Activated naive CD8-positive, alpha-beta T cell (primary cell): ENCODE measurements at regions not wholly inside any gene's neighbourhood (a gene's known extent, or its start where the extent isn't known, plus 50 kb on each side); places are given as distances from the start of the nearest gene placed in this dataset.

Experiments used
- H3K27ac Mint-ChIP-seq: one replicate; pipeline ENCODE4 v1.8.0; 2021; ENCODE audit warnings: mixed read lengths
- H3K27me3 Mint-ChIP-seq: one replicate; pipeline ENCODE4 v1.8.0; 2021; ENCODE audit warnings: mixed read lengths
- H3K36me3 Mint-ChIP-seq: one replicate; pipeline ENCODE4 v1.8.0; 2021; ENCODE audit warnings: mixed read lengths
- H3K4me1 Mint-ChIP-seq: one replicate; pipeline ENCODE4 v1.8.0; 2021; ENCODE audit warnings: low read depth, mixed read lengths
- H3K4me3 Mint-ChIP-seq: one replicate; pipeline ENCODE4 v1.8.0; 2021; ENCODE audit warnings: mild to moderate bottlenecking, mixed read lengths
- H3K9me3 Mint-ChIP-seq: one replicate; pipeline ENCODE4 v1.8.0; 2021; ENCODE audit warnings: low read depth, mixed read lengths

GRCh38 chr5:23029290-23029689, 176.1 kb upstream of the CDH12 start:
- H3K27ac Mint-ChIP-seq = no peak overlapping the region

GRCh38 chr5:23028445-23029021, 175.4 kb upstream of the CDH12 start:
- no peaks in the 10 kb centered on the region for H3K4me1 Mint-ChIP-seq
- H3K4me3 Mint-ChIP-seq = no peak overlapping the region

More at GRCh38 chr5:23029290-23029689, 176.1 kb upstream of the CDH12 start:
- Mint-ChIP-seq H3K27me3 (no peaks in the 10 kb centered on the region), H3K4me3 (no peak overlapping the region), H3K4me1 (no peaks in the 10 kb centered on the region), H3K9me3 (no peaks in the 10 kb centered on the region), H3K36me3 (no peaks in the 10 kb centered on the region)

GRCh38 chr5:23027830-23028229, 174.7 kb upstream of the CDH12 start:
- no peaks in the 10 kb centered on the region for H3K36me3 Mint-ChIP-seq
- H3K4me3 Mint-ChIP-seq = no peak overlapping the region
- no peaks in the 10 kb centered on the region for H3K4me1 Mint-ChIP-seq
- no peaks in the 10 kb centered on the region for H3K27me3 Mint-ChIP-seq
- no peaks in the 10 kb centered on the region for H3K9me3 Mint-ChIP-seq
- no peak overlapping the region for H3K27ac Mint-ChIP-seq

More at GRCh38 chr5:23028445-23029021, 175.4 kb upstream of the CDH12 start:
- H3K27me3 Mint-ChIP-seq = no peaks in the 10 kb centered on the region
- H3K36me3 Mint-ChIP-seq = no peaks in the 10 kb centered on the region
- no peaks in the 10 kb centered on the region for H3K9me3 Mint-ChIP-seq
- no peak overlapping the region for H3K27ac Mint-ChIP-seq

- no peaks in the 10 kb centered on the region for H3K9me3 Mint-ChIP-seq
- H3K36me3 Mint-ChIP-seq = no peaks in the 10 kb centered on the region
- no peak overlapping the region for H3K4me3 Mint-ChIP-seq
- H3K27ac Mint-ChIP-seq = no peak overlapping the region
- H3K4me1 Mint-ChIP-seq = no peaks in the 10 kb centered on the region
- no peaks in the 10 kb centered on the region for H3K27me3 Mint-ChIP-seq
These were observed 174.2 kb upstream of the CDH12 start for GRCh38 chr5:23027331-23027730.

GRCh38 chr5:23026252-23027170, 173.4 kb upstream of the CDH12 start:
- no peak overlapping the region for H3K27ac Mint-ChIP-seq
- H3K9me3 Mint-ChIP-seq = no peaks in the 10 kb centered on the region
- no peaks in the 10 kb centered on the region for H3K4me1 Mint-ChIP-seq
- no peaks in the 10 kb centered on the region for H3K36me3 Mint-ChIP-seq
- no peaks in the 10 kb centered on the region for H3K27me3 Mint-ChIP-seq
- no peak overlapping the region for H3K4me3 Mint-ChIP-seq

- H3K27me3 Mint-ChIP-seq = no peaks in the 10 kb centered on the region
- H3K4me3 Mint-ChIP-seq = no peak overlapping the region
- H3K9me3 Mint-ChIP-seq = no peaks in the 10 kb centered on the region
- no peaks in the 10 kb centered on the region for H3K4me1 Mint-ChIP-seq
- H3K36me3 Mint-ChIP-seq = no peaks in the 10 kb centered on the region
- no peak overlapping the region for H3K27ac Mint-ChIP-seq
These were observed 172.6 kb upstream of the CDH12 start for GRCh38 chr5:23025629-23026233.

- H3K27ac Mint-ChIP-seq = no peak overlapping the region
- H3K36me3 Mint-ChIP-seq = no peaks in the 10 kb centered on the region
- no peaks in the 10 kb centered on the region for H3K4me1 Mint-ChIP-seq
- H3K27me3 Mint-ChIP-seq = no peaks in the 10 kb centered on the region
- no peak overlapping the region for H3K4me3 Mint-ChIP-seq
- H3K9me3 Mint-ChIP-seq = no peaks in the 10 kb centered on the region
These were observed 171.3 kb upstream of the CDH12 start for GRCh38 chr5:23024470-23024869.

- Mint-ChIP-seq H3K9me3 (no peaks in the 10 kb centered on the region), H3K36me3 (no peaks in the 10 kb centered on the region), H3K4me1 (peaks cover 13% of the 10 kb centered on the region), H3K27me3 (no peaks in the 10 kb centered on the region), H3K4me3 (no peak overlapping the region), H3K27ac (no peak overlapping the region)
These were observed 161.7 kb upstream of the CDH12 start for GRCh38 chr5:23014825-23015224.

GRCh38 chr5:23014266-23014665, 161.1 kb upstream of the CDH12 start:
- peaks cover 13% of the 10 kb centered on the region for H3K4me1 Mint-ChIP-seq
- H3K36me3 Mint-ChIP-seq = no peaks in the 10 kb centered on the region
- no peaks in the 10 kb centered on the region for H3K9me3 Mint-ChIP-seq
- H3K4me3 Mint-ChIP-seq = peak overlapping the region; percentile 40
- no peaks in the 10 kb centered on the region for H3K27me3 Mint-ChIP-seq
- no peak overlapping the region for H3K27ac Mint-ChIP-seq

- H3K36me3 Mint-ChIP-seq = no peaks in the 10 kb centered on the region
- H3K4me1 Mint-ChIP-seq = peaks cover 13% of the 10 kb centered on the region
- no peaks in the 10 kb centered on the region for H3K9me3 Mint-ChIP-seq
- H3K27ac Mint-ChIP-seq = no peak overlapping the region
- H3K27me3 Mint-ChIP-seq = no peaks in the 10 kb centered on the region
- H3K4me3 Mint-ChIP-seq = peak overlapping the region; percentile 90
These were observed 160.4 kb upstream of the CDH12 start for GRCh38 chr5:23013395-23013998.

GRCh38 chr5:23012842-23013241, 159.7 kb upstream of the CDH12 start:
- Mint-ChIP-seq H3K4me3 (peak overlapping the region; percentile 90), H3K9me3 (no peaks in the 10 kb centered on the region), H3K27me3 (no peaks in the 10 kb centered on the region), H3K36me3 (no peaks in the 10 kb centered on the region), H3K27ac (no peak overlapping the region), H3K4me1 (peaks cover 13% of the 10 kb centered on the region)

GRCh38 chr5:23007762-23008161, 154.6 kb upstream of the CDH12 start:
- Mint-ChIP-seq H3K27me3 (no peaks in the 10 kb centered on the region), H3K4me1 (peaks cover 3% of the 10 kb centered on the region), H3K36me3 (no peaks in the 10 kb centered on the region), H3K27ac (no peak overlapping the region), H3K9me3 (no peaks in the 10 kb centered on the region), H3K4me3 (no peak overlapping the region)

GRCh38 chr5:23007236-23007635, 154.1 kb upstream of the CDH12 start:
- Mint-ChIP-seq H3K27ac (no peak overlapping the region), H3K4me1 (peaks cover under 1% of the 10 kb centered on the region), H3K36me3 (no peaks in the 10 kb centered on the region), H3K4me3 (no peak overlapping the region), H3K9me3 (no peaks in the 10 kb centered on the region), H3K27me3 (no peaks in the 10 kb centered on the region)

GRCh38 chr5:23001120-23001519, 148.0 kb upstream of the CDH12 start:
- H3K27me3 Mint-ChIP-seq = no peaks in the 10 kb centered on the region
- peaks cover 3% of the 10 kb centered on the region for H3K9me3 Mint-ChIP-seq
- no peaks in the 10 kb centered on the region for H3K36me3 Mint-ChIP-seq
- H3K4me3 Mint-ChIP-seq = no peak overlapping the region
- no peak overlapping the region for H3K27ac Mint-ChIP-seq
- H3K4me1 Mint-ChIP-seq = no peaks in the 10 kb centered on the region

GRCh38 chr5:22998774-22999173, 145.6 kb upstream of the CDH12 start:
- Mint-ChIP-seq H3K36me3 (no peaks in the 10 kb centered on the region), H3K27me3 (no peaks in the 10 kb centered on the region), H3K9me3 (peaks cover 3% of the 10 kb centered on the region), H3K27ac (no peak overlapping the region), H3K4me3 (no peak overlapping the region), H3K4me1 (no peaks in the 10 kb centered on the region)
